ENCODE measurements at regions not wholly inside any gene's neighbourhood (a gene's known extent, or its start where the extent isn't known, plus 50 kb on each side); places are given as distances from the start of the nearest gene placed in this dataset.

DNA sequence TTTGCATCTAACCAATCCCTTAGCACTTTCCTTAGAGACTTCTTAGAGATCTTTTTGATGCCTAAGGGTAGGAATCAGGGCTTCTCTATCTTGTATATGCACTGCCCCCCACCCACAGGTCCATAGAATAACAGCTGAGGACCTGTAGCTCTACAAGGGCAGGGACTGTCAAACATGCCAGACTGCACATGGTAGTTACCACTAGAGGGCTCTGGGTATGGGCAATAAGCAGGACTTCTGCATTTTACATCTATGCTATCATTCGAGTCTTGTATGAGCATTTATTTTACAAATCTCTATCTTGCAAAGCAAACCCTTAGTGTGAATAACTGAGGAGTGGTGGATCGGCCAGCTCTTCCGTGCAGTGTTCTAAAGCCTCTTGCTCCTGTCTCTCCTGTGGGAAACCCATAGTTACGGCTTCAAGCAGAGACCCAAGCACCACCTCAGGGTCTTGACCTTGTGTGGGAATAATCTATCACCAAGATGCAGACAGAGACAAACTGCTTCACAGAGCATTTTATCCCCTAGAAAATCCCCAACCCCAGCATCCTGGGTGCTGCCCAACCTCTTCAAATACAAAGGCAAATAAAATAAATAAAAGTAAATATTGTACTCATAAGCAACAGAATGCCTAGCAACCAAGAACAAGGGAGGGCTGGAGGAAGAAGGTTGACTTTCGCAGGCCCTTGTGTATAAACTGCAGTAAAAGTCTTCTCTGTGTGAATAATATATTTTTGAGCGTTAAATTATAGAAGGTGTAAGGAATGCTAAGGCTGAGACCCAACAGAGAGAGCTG lies 219.3 kb downstream of the WDR11 start:
- no peak overlapping the region for H3K23ac ChIP-seq (ENCODE audit: low read length)
- no peak overlapping the region for H3K56ac ChIP-seq (ENCODE audit: low read length)
- no peak overlapping the region for H3K9ac ChIP-seq (ENCODE audit: low read length)
- H3K36me3 ChIP-seq (ENCODE audit: control insufficient read depth, insufficient read depth, low read length): no peaks in the 10 kb centered on the region
- H3K79me1 ChIP-seq (ENCODE audit: low read length): no peaks in the 10 kb centered on the region
- H2AK5ac ChIP-seq (ENCODE audit: low read length): no peak overlapping the region
- H3K4ac ChIP-seq (ENCODE audit: low read depth, low read length): no peak overlapping the region
- H4K5ac ChIP-seq (ENCODE audit: low read length): no peak overlapping the region
- no peak overlapping the region for H2BK120ac ChIP-seq (ENCODE audit: low read depth, low read length)
- no peak overlapping the region for H3K4me3 ChIP-seq (ENCODE audit: low read length)
- H4K8ac ChIP-seq (ENCODE audit: low read depth, low read length): no peak overlapping the region
- H3K79me2 ChIP-seq (ENCODE audit: control insufficient read depth, insufficient read depth, low read length): no peaks in the 10 kb centered on the region
- H3K18ac ChIP-seq (ENCODE audit: low read length): no peak overlapping the region
- no peak overlapping the region for H3K4me2 ChIP-seq (ENCODE audit: low read length)
- H2BK5ac ChIP-seq (ENCODE audit: low read length): no peak overlapping the region
- H3K27ac ChIP-seq (ENCODE audit: low read depth, low read length): no peak overlapping the region
- H3K4me1 ChIP-seq (ENCODE audit: control insufficient read depth, low read depth, low read length): no peaks in the 10 kb centered on the region
- no peaks in the 10 kb centered on the region for H3K27me3 ChIP-seq (ENCODE audit: insufficient read depth, low read length, poor library complexity)
- DNase-seq: peak; percentile 85
- no peak overlapping the region for H2BK15ac ChIP-seq (replicated peaks; ENCODE audit: low read depth)
- no CpG with 5 or more reads among the region's 6 CpGs for WGBS (ENCODE audit: extremely low coverage, insufficient coverage, low lambda C conversion rate)

GRCh38 chr10:121071901-121072300 lies 220.7 kb downstream of the WDR11 start:
- Histone ChIP-seq H3K4me1 (ENCODE audit: control insufficient read depth, low read depth, low read length) (no peaks in the 10 kb centered on the region), H3K79me1 (ENCODE audit: low read length) (no peaks in the 10 kb centered on the region), H3K18ac (ENCODE audit: low read length) (no peak overlapping the region), H3K36me3 (ENCODE audit: control insufficient read depth, insufficient read depth, low read length) (no peaks in the 10 kb centered on the region), H3K23ac (ENCODE audit: low read length) (no peak overlapping the region), H4K5ac (ENCODE audit: low read length) (no peak overlapping the region), H3K27ac (ENCODE audit: low read depth, low read length) (no peak overlapping the region), H3K4me2 (ENCODE audit: low read length) (no peak overlapping the region), H4K8ac (ENCODE audit: low read depth, low read length) (no peak overlapping the region), H2BK15ac (replicated peaks; ENCODE audit: low read depth) (no peak overlapping the region), H2BK120ac (ENCODE audit: low read depth, low read length) (no peak overlapping the region), H3K56ac (ENCODE audit: low read length) (no peak overlapping the region), H2AK5ac (ENCODE audit: low read length) (no peak overlapping the region), H3K79me2 (ENCODE audit: control insufficient read depth, insufficient read depth, low read length) (no peaks in the 10 kb centered on the region), H3K9ac (ENCODE audit: low read length) (no peak overlapping the region), H3K4ac (ENCODE audit: low read depth, low read length) (no peak overlapping the region), H3K4me3 (ENCODE audit: low read length) (no peak overlapping the region), H3K27me3 (ENCODE audit: insufficient read depth, low read length, poor library complexity) (no peaks in the 10 kb centered on the region), H2BK5ac (ENCODE audit: low read length) (no peak overlapping the region)
- WGBS (ENCODE audit: extremely low coverage, insufficient coverage, low lambda C conversion rate): no CpG with 5 or more reads among the region's 2 CpGs
- DNase-seq: peak; percentile 67

DNA sequence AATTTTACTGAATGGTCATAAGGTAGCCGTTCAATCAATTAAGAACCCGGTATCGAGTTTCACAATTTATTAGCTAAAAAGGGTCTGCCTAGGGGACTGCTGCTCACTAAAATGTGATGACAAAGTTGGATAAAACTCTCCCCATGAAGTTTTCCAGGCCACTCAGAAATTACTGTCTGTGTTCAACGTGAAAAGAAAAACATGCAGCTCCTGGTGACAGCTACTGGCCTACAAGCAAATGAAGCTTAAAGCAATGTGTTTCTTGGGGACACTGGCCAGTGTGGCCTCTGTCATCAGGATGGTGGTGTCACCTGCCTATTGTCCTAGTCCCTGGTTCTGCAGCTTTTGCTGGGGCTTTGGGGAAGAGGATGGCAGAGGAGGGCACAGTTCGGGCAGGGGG lies 222.6 kb downstream of the WDR11 start:
- no peak for DNase-seq
- H3K27ac ChIP-seq (ENCODE audit: low read depth, low read length): no peak overlapping the region
- H3K9ac ChIP-seq (ENCODE audit: low read length): no peak overlapping the region
- no peaks in the 10 kb centered on the region for H3K27me3 ChIP-seq (ENCODE audit: insufficient read depth, low read length, poor library complexity)
- H2BK15ac ChIP-seq (replicated peaks; ENCODE audit: low read depth): no peak overlapping the region
- no peaks in the 10 kb centered on the region for H3K79me2 ChIP-seq (ENCODE audit: control insufficient read depth, insufficient read depth, low read length)
- H3K23ac ChIP-seq (ENCODE audit: low read length): no peak overlapping the region
- H3K79me1 ChIP-seq (ENCODE audit: low read length): no peaks in the 10 kb centered on the region
- H4K8ac ChIP-seq (ENCODE audit: low read depth, low read length): no peak overlapping the region
- no peak overlapping the region for H2AK5ac ChIP-seq (ENCODE audit: low read length)
- no peak overlapping the region for H2BK120ac ChIP-seq (ENCODE audit: low read depth, low read length)
- H3K56ac ChIP-seq (ENCODE audit: low read length): no peak overlapping the region
- no peak overlapping the region for H3K4me2 ChIP-seq (ENCODE audit: low read length)
- no peak overlapping the region for H2BK5ac ChIP-seq (ENCODE audit: low read length)
- no peak overlapping the region for H3K4ac ChIP-seq (ENCODE audit: low read depth, low read length)
- H4K5ac ChIP-seq (ENCODE audit: low read length): no peak overlapping the region
- H3K36me3 ChIP-seq (ENCODE audit: control insufficient read depth, insufficient read depth, low read length): no peaks in the 10 kb centered on the region
- WGBS (ENCODE audit: extremely low coverage, insufficient coverage, low lambda C conversion rate): no CpG with 5 or more reads among the region's 5 CpGs
- no peaks in the 10 kb centered on the region for H3K4me1 ChIP-seq (ENCODE audit: control insufficient read depth, low read depth, low read length)
- no peak overlapping the region for H3K4me3 ChIP-seq (ENCODE audit: low read length)
- H3K18ac ChIP-seq (ENCODE audit: low read length): no peak overlapping the region

- Histone ChIP-seq H3K18ac (ENCODE audit: low read length) (no peak overlapping the region), H3K4ac (ENCODE audit: low read depth, low read length) (no peak overlapping the region), H4K8ac (ENCODE audit: low read depth, low read length) (no peak overlapping the region), H3K4me1 (ENCODE audit: control insufficient read depth, low read depth, low read length) (no peaks in the 10 kb centered on the region), H3K9ac (ENCODE audit: low read length) (no peak overlapping the region), H3K4me2 (ENCODE audit: low read length) (no peak overlapping the region), H3K36me3 (ENCODE audit: control insufficient read depth, insufficient read depth, low read length) (no peaks in the 10 kb centered on the region), H2BK15ac (replicated peaks; ENCODE audit: low read depth) (no peak overlapping the region), H3K79me2 (ENCODE audit: control insufficient read depth, insufficient read depth, low read length) (no peaks in the 10 kb centered on the region), H4K5ac (ENCODE audit: low read length) (no peak overlapping the region), H3K27ac (ENCODE audit: low read depth, low read length) (no peak overlapping the region), H2BK5ac (ENCODE audit: low read length) (no peak overlapping the region), H3K4me3 (ENCODE audit: low read length) (no peak overlapping the region), H3K23ac (ENCODE audit: low read length) (no peak overlapping the region), H2BK120ac (ENCODE audit: low read depth, low read length) (no peak overlapping the region), H3K27me3 (ENCODE audit: insufficient read depth, low read length, poor library complexity) (no peaks in the 10 kb centered on the region), H3K56ac (ENCODE audit: low read length) (no peak overlapping the region), H3K79me1 (ENCODE audit: low read length) (no peaks in the 10 kb centered on the region), H2AK5ac (ENCODE audit: low read length) (no peak overlapping the region)
- DNase-seq: peak; percentile 76
- WGBS (ENCODE audit: extremely low coverage, insufficient coverage, low lambda C conversion rate): no CpG with 5 or more reads among the region's 12 CpGs
Measured at GRCh38 chr10:121076776-121077715, 225.9 kb downstream of the WDR11 start.

- no peak overlapping the region for H4K5ac ChIP-seq (ENCODE audit: low read length)
- no peak overlapping the region for H2BK15ac ChIP-seq (replicated peaks; ENCODE audit: low read depth)
- no peak overlapping the region for H3K27ac ChIP-seq (ENCODE audit: low read depth, low read length)
- no peaks in the 10 kb centered on the region for H3K79me1 ChIP-seq (ENCODE audit: low read length)
- no peak overlapping the region for H3K9ac ChIP-seq (ENCODE audit: low read length)
- no peaks in the 10 kb centered on the region for H3K4me1 ChIP-seq (ENCODE audit: control insufficient read depth, low read depth, low read length)
- H2BK120ac ChIP-seq (ENCODE audit: low read depth, low read length): no peak overlapping the region
- no peaks in the 10 kb centered on the region for H3K36me3 ChIP-seq (ENCODE audit: control insufficient read depth, insufficient read depth, low read length)
- H3K79me2 ChIP-seq (ENCODE audit: control insufficient read depth, insufficient read depth, low read length): no peaks in the 10 kb centered on the region
- no peak overlapping the region for H3K18ac ChIP-seq (ENCODE audit: low read length)
- H3K27me3 ChIP-seq (ENCODE audit: insufficient read depth, low read length, poor library complexity): no peaks in the 10 kb centered on the region
- DNase-seq: no peak
- H3K4me2 ChIP-seq (ENCODE audit: low read length): no peak overlapping the region
- WGBS (ENCODE audit: extremely low coverage, insufficient coverage, low lambda C conversion rate): no CpG with 5 or more reads among the region's 8 CpGs
- no peak overlapping the region for H2BK5ac ChIP-seq (ENCODE audit: low read length)
- no peak overlapping the region for H4K8ac ChIP-seq (ENCODE audit: low read depth, low read length)
- no peak overlapping the region for H3K23ac ChIP-seq (ENCODE audit: low read length)
- H3K56ac ChIP-seq (ENCODE audit: low read length): no peak overlapping the region
- H3K4ac ChIP-seq (ENCODE audit: low read depth, low read length): no peak overlapping the region
- H3K4me3 ChIP-seq (ENCODE audit: low read length): no peak overlapping the region
- no peak overlapping the region for H2AK5ac ChIP-seq (ENCODE audit: low read length)
Measured at GRCh38 chr10:121078036-121078435, 226.9 kb downstream of the WDR11 start.
